HCT116 (cell line): ENCODE measurements at regions not wholly inside any gene's neighbourhood (a gene's known extent, or its start where the extent isn't known, plus 50 kb on each side); places are given as distances from the start of the nearest gene placed in this dataset.

Experiments used
- ATAC-seq: fragments of 200-7000 bp; cut with Tn5 transposase; 2 replicates; pipeline ENCODE4 v1.9.1; 2020; ENCODE audit warnings: mild to moderate bottlenecking, moderate library complexity
- BruUV-seq: library from RNA; stranded (reverse); fragments of 400-500 nt; replicated peaks from 2 replicates; lab custom pipeline; 2021; lab: Mats Ljungman, UMichigan
- CTCF ChIA-PET: fragments of 300-600 bp; sonication (Branson Sonifier 250); formaldehyde crosslinking; loops from one replicate; lab custom pipeline; 2021; ENCODE audit warnings: antibody characterized with exemption; lab: Charles Lee
- POLR2A ChIA-PET: fragments of 300-600, 350-600 bp; sonication (Branson Sonifier 250); formaldehyde crosslinking; loops from one replicate; lab custom pipeline; 2021; ENCODE audit warnings: antibody characterized with exemption; lab: Charles Lee
- RAD21 ChIA-PET, 2 experiments: fragments of 300-600 bp; sonication (Branson Sonifier 250); formaldehyde crosslinking; loops; one replicate each; lab custom pipeline; 2023; ENCODE audit warnings: low total read pairs in 2 of 2; ENCODE audit not compliant: uncharacterized antibody in 2 of 2, unreplicated experiment in 2 of 2, low non-redundant PET in 1 of 2; lab: Charles Lee
- DNase-seq: peaks from one replicate; pipeline ENCODE4 v3.0.0-alpha.2; 2010; ENCODE audit warnings: low read depth, low spot score
- H2AFZ ChIP-seq: fragments of 200-600 bp; shearing (Covaris generic), sonication (generic); 2 replicates; pipeline ENCODE4 v1.6.1; 2017; ENCODE audit warnings: low read depth, mixed run types, mixed read lengths, antibody characterized with exemption, low read length; ENCODE audit not compliant: poor library complexity, severe bottlenecking
- H3K27ac ChIP-seq: 2 replicates; pipeline ENCODE4 v1.5.1; 2012; ENCODE audit warnings: low read depth, low read length
- H3K27me3 ChIP-seq: fragments of 200-600 bp; sonication (generic); 2 replicates; pipeline ENCODE4 v1.6.1; 2016; ENCODE audit warnings: mixed run types, low read length, mixed read lengths; ENCODE audit not compliant: insufficient read depth
- H3K36me3 ChIP-seq, 2 experiments: fragments of 200-500 bp in 1 of 2; fragments of 200-600 bp in 1 of 2; sonication (Bioruptor generic) in 1 of 2; sonication (generic) in 1 of 2; 2 replicates each; pipeline versions ENCODE4 v1.5.1 to v1.6.1; 2014 to 2016; ENCODE audit warnings: low read length in 2 of 2, inconsistent platforms in 1 of 2, mixed read lengths in 1 of 2, mixed run types in 1 of 2; ENCODE audit not compliant: insufficient read depth in 2 of 2, control insufficient read depth in 1 of 2
- H3K4me1 ChIP-seq, 2 experiments: fragments of 200-600 bp in 1 of 2; sonication (generic) in 1 of 2; 2 replicates each; pipeline versions ENCODE4 v1.5.1 to v1.6.1; 2012 to 2017; ENCODE audit warnings: low read length in 2 of 2, inconsistent platforms in 1 of 2, mild to moderate bottlenecking in 1 of 2, mixed read lengths in 1 of 2, mixed run types in 1 of 2, moderate library complexity in 1 of 2; ENCODE audit not compliant: insufficient read depth in 2 of 2, control insufficient read depth in 1 of 2
- H3K4me2 ChIP-seq: fragments of 200-600 bp; sonication (generic); 2 replicates; pipeline ENCODE4 v1.6.1; 2017; ENCODE audit warnings: mixed run types, low read length, mixed read lengths
- H3K4me3 ChIP-seq, 2 experiments: fragments of 200-600 bp in 1 of 2; sonication (generic) in 1 of 2; replicated peaks in 1 of 2; 2 replicates each; pipeline ENCODE4 v1.5.1; 2011 to 2016; ENCODE audit warnings: low read length in 2 of 2, control low read depth in 1 of 2, low read depth in 1 of 2, mild to moderate bottlenecking in 1 of 2, mixed read lengths in 1 of 2, mixed run types in 1 of 2
- H3K79me2 ChIP-seq: fragments of 200-600 bp; sonication (generic); 2 replicates; pipeline ENCODE4 v1.6.1; 2017; ENCODE audit warnings: mild to moderate bottlenecking, mixed run types, low read length, moderate library complexity, mixed read lengths; ENCODE audit not compliant: insufficient read depth
- H3K9ac ChIP-seq: fragments of 200-600 bp; sonication (generic); 2 replicates; pipeline ENCODE4 v1.6.1; 2016; ENCODE audit warnings: low read length, mixed read lengths
- H3K9me2 ChIP-seq: fragments of 200-600 bp; sonication (generic), shearing (Covaris generic); 2 replicates; pipeline ENCODE4 v1.6.1; 2017; ENCODE audit warnings: mixed run types, mild to moderate bottlenecking, moderate library complexity; ENCODE audit not compliant: insufficient read depth
- H3K9me3 ChIP-seq, 2 experiments: fragments of 200-500 bp in 1 of 2; fragments of 200-600 bp in 1 of 2; sonication (Bioruptor generic) in 1 of 2; sonication (generic) in 1 of 2; 2 replicates each; pipeline ENCODE4 v1.6.1; 2014 to 2017; ENCODE audit warnings: low read length in 2 of 2, mixed read lengths in 2 of 2, inconsistent platforms in 1 of 2, low read depth in 1 of 2, mild to moderate bottlenecking in 1 of 2, mixed run types in 1 of 2, moderate library complexity in 1 of 2; ENCODE audit not compliant: control insufficient read depth in 1 of 2, insufficient read depth in 1 of 2
- H4K20me1 ChIP-seq: fragments of 200-600 bp; sonication (generic), shearing (Covaris generic); 2 replicates; pipeline ENCODE4 v1.6.1; 2017; ENCODE audit warnings: mixed run types, mild to moderate bottlenecking, moderate library complexity; ENCODE audit not compliant: insufficient read depth
- EGR1 ChIP-seq: IDR thresholded peaks from 2 replicates; pipeline ENCODE4 v1.6.1; 2012; ENCODE audit warnings: low read depth
- EZH2phosphoT487 ChIP-seq: fragments of 200-600 bp; IDR thresholded peaks from 2 replicates; pipeline ENCODE4 v1.6.1; 2018; ENCODE audit warnings: antibody characterized with exemption, borderline replicate concordance
- JUND ChIP-seq: IDR thresholded peaks from 2 replicates; pipeline ENCODE4 v1.6.1; 2012
- POLR2A ChIP-seq: IDR thresholded peaks from 2 replicates; pipeline ENCODE4 v1.7.0; 2011; ENCODE audit warnings: borderline replicate concordance; ENCODE audit not compliant: insufficient read depth, insufficient read length; ENCODE audit errors: extremely low read depth
- POLR2AphosphoS5 ChIP-seq: IDR thresholded peaks from 2 replicates; pipeline ENCODE4 v1.6.1; 2011; ENCODE audit warnings: mild to moderate bottlenecking, low read depth, low read length, moderate library complexity
- RAD21 ChIP-seq: IDR thresholded peaks from 2 replicates; pipeline ENCODE4 v1.6.1; 2012; ENCODE audit warnings: low read depth, mild to moderate bottlenecking
- SP1 ChIP-seq: IDR thresholded peaks from 2 replicates; pipeline ENCODE4 v1.6.1; 2012; ENCODE audit warnings: low read depth
- SRF ChIP-seq: IDR thresholded peaks from 2 replicates; pipeline ENCODE4 v1.6.1; 2012; ENCODE audit warnings: low read depth
- YY1 ChIP-seq: IDR thresholded peaks from 2 replicates; pipeline ENCODE4 v1.6.1; 2011; ENCODE audit warnings: low read length, low read depth, moderate library complexity, mild to moderate bottlenecking; ENCODE audit not compliant: insufficient replicate concordance; ENCODE audit errors: extremely low read depth
- ZFX ChIP-seq: fragments of 450-650 bp; IDR thresholded peaks from 2 replicates; pipeline ENCODE4 v1.6.1; 2017
- ZNF274 ChIP-seq: fragments of 200-500 bp; sonication (Bioruptor generic); IDR thresholded peaks from 2 replicates; pipeline ENCODE4 v1.6.1; 2014; ENCODE audit warnings: mild to moderate bottlenecking, low read depth, low read length, inconsistent platforms
- intact Hi-C: fragments of 100-400 bp; cut with micrococcal nuclease; formaldehyde crosslinking; loops from 2 replicates; pipeline ENCODE4 v1.10.0; 2022
- TF ChIP-seq, protein P1 (sequence below): IDR thresholded peaks from 2 replicates; pipeline ENCODE4 v1.6.1; 2012
- TF ChIP-seq, protein P2 (sequence below), 3 experiments: fragments of 200-600 bp in 1 of 3; sonication (generic) in 1 of 3; IDR thresholded peaks in 2 of 3; conservative IDR thresholded peaks in 1 of 3; 2 replicates each; pipeline ENCODE4 v1.5.1; 2012 to 2017; ENCODE audit warnings: low read depth in 2 of 3, low read length in 2 of 3, antibody characterized with exemption in 1 of 3, borderline replicate concordance in 1 of 3, control low read depth in 1 of 3, mild to moderate bottlenecking in 1 of 3, mixed read lengths in 1 of 3, mixed run types in 1 of 3, moderate library complexity in 1 of 3; ENCODE audit not compliant: insufficient read depth in 1 of 3

DNA sequence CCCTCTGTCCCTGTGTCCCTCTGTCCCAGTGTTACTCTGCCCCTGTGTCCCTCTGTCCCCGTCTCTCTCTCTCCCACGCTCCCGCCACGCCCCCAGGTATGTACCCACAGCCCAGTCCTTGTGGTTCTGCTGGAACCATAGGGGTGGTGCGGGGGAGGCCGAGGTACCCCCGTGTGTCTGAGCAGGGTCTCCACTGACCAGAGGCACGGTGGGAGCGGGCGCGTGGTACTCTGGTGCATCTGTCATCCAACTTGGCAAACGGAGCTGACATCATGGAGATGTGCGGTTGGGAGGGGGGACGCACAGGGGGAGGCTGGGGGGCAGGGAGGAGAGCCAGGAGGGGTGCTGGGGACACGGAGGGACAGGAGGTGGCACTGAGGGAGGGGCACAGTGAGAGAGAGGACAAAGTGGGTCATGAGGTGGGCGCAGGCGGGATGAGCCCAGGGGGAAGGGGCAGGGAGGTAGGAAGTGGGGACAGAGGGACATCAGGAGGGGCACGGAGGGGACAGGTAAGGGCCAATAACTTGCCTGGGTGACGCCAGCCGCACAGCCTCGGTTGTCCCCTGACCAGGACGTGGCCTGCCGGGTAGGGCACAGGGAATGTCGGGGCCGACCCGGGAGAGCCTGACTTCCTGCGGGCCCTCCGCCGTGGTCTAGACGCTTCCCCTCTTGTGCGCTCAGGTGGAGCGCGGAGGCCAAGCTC, 163.6 kb upstream of the PDE10A start:
- CTCF ChIA-PET, result no interaction called here

DNA sequence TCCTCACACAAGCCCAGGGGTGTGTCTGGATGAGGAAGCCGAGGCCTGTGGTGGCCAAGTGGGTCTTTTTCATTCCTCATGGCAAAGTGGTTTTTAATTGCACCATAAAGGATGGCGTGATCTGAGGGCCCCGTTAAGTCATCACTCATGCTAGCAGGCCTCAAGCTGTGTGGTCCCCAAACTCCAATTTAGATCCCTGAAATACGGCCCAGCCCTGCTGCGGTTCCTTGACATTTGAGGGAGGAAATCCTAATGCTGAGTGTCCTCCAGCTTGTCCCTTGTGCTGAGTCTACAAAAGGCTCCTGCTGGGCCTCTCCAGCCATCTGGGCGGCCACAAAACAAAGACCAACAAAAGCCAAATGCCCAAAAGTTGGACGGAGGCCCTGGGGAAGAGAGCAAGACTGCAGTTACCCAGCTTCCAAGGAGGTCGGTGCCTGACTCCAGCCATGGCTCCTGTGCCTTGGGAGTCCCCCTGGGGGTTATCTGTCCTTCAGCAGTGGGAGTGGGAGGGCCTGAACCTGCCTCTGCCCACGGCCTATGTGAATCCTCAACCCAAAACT, 162.3 kb upstream of the PDE10A start:
- Histone ChIP-seq H4K20me1 (no peaks in the 10 kb centered on the region), H2AFZ (no peak overlapping the region), H3K79me2 (no peaks in the 10 kb centered on the region), H3K9me2 (no peaks in the 10 kb centered on the region), H3K4me1 (no peaks in the 10 kb centered on the region), H3K27me3 (no peaks in the 10 kb centered on the region), H3K27ac (no peak overlapping the region), H3K9me3 (no peaks in the 10 kb centered on the region), H3K9ac (no peak overlapping the region), H3K4me2 (no peak overlapping the region), H3K4me3 (no peak overlapping the region), H3K36me3 (no peaks in the 10 kb centered on the region)
- CTCF ChIA-PET, result no interaction called here
- BruUV-seq, result no TSS peak
- RAD21 ChIA-PET, result no interaction called here
- POLR2A ChIA-PET, result no interaction called here
- no peak for ATAC-seq
- DNase-seq, result no peak
- intact Hi-C loops, result no loop called here
- no peak for TF ChIP-seq RAD21
- TF ChIP-seq JUND, result no peak
- no peak for TF ChIP-seq POLR2A
- TF ChIP-seq, protein P1, sequence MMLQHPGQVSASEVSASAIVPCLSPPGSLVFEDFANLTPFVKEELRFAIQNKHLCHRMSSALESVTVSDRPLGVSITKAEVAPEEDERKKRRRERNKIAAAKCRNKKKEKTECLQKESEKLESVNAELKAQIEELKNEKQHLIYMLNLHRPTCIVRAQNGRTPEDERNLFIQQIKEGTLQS, result no peak
- TF ChIP-seq EGR1, result no peak
- TF ChIP-seq, protein P2, sequence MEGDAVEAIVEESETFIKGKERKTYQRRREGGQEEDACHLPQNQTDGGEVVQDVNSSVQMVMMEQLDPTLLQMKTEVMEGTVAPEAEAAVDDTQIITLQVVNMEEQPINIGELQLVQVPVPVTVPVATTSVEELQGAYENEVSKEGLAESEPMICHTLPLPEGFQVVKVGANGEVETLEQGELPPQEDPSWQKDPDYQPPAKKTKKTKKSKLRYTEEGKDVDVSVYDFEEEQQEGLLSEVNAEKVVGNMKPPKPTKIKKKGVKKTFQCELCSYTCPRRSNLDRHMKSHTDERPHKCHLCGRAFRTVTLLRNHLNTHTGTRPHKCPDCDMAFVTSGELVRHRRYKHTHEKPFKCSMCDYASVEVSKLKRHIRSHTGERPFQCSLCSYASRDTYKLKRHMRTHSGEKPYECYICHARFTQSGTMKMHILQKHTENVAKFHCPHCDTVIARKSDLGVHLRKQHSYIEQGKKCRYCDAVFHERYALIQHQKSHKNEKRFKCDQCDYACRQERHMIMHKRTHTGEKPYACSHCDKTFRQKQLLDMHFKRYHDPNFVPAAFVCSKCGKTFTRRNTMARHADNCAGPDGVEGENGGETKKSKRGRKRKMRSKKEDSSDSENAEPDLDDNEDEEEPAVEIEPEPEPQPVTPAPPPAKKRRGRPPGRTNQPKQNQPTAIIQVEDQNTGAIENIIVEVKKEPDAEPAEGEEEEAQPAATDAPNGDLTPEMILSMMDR (IDR thresholded peaks at IDR 0.05 in 2 of 3, conservative IDR thresholded peaks at IDR 0.05 in 1 of 3; ENCODE audit: borderline replicate concordance in 1 of 3, insufficient read depth in 1 of 3, low read depth in 2 of 3, low read length in 2 of 3), result no peak
- TF ChIP-seq YY1, result no peak
- TF ChIP-seq SRF, result no peak
- TF ChIP-seq POLR2AphosphoS5, result no peak

More for the DNA sequence above, 163.6 kb upstream of the PDE10A start:
- Histone ChIP-seq H3K79me2 (no peaks in the 10 kb centered on the region), H3K9me2 (no peaks in the 10 kb centered on the region), H2AFZ (no peak overlapping the region), H4K20me1 (no peaks in the 10 kb centered on the region), H3K36me3 (no peaks in the 10 kb centered on the region), H3K9me3 (no peaks in the 10 kb centered on the region), H3K27me3 (no peaks in the 10 kb centered on the region), H3K4me3 (no peak overlapping the region), H3K9ac (no peak overlapping the region), H3K4me1 (no peaks in the 10 kb centered on the region), H3K4me2 (no peak overlapping the region), H3K27ac (no peak overlapping the region)
- no peak for ATAC-seq
- no peak for TF ChIP-seq EZH2phosphoT487
- TF ChIP-seq POLR2AphosphoS5, result no peak
- no peak for TF ChIP-seq SP1
- TF ChIP-seq ZNF274, result no peak
- TF ChIP-seq, protein P2 (IDR thresholded peaks at IDR 0.05 in 2 of 3, conservative IDR thresholded peaks at IDR 0.05 in 1 of 3; ENCODE audit: borderline replicate concordance in 1 of 3, insufficient read depth in 1 of 3, low read depth in 2 of 3, low read length in 2 of 3), result no peak
- no peak for TF ChIP-seq YY1
- TF ChIP-seq ZFX, result no peak
- RAD21 ChIA-PET, result no interaction called here
- intact Hi-C loops, result no loop called here
- no peak for DNase-seq
- BruUV-seq, result no TSS peak
- POLR2A ChIA-PET, result no interaction called here
